Skeletal muscle satellite cell (primary cell): ENCODE measurements at regions not wholly inside any gene's neighbourhood (a gene's known extent, or its start where the extent isn't known, plus 50 kb on each side); places are given as distances from the start of the nearest gene placed in this dataset.
"Not testable (repeated sequence)": the region's sequence is repeated elsewhere in the genome, so short reads cannot be mapped to it uniquely, and the experiment has no call there.

Source experiments
- H3K27me3 ChIP-seq: 2 replicates; pipeline ENCODE4 v1.7.0; 2013; ENCODE audit warnings: low read length; ENCODE audit not compliant: control insufficient read depth, insufficient read depth
- H3K36me3 ChIP-seq: 2 replicates; pipeline ENCODE4 v1.7.0; 2013; ENCODE audit warnings: mild to moderate bottlenecking, control low read depth, low read length; ENCODE audit not compliant: insufficient read depth
- H3K4me1 ChIP-seq: 2 replicates; pipeline ENCODE4 v1.7.0; 2013; ENCODE audit warnings: low read length; ENCODE audit not compliant: control insufficient read depth, insufficient read depth
- H3K4me2 ChIP-seq: 2 replicates; pipeline ENCODE4 v1.7.0; 2013; ENCODE audit warnings: mild to moderate bottlenecking, low read length
- H3K4me3 ChIP-seq: 2 replicates; pipeline ENCODE4 v1.7.0; 2013; ENCODE audit warnings: low read length
- H3K9ac ChIP-seq: 2 replicates; pipeline ENCODE4 v1.7.0; 2013; ENCODE audit warnings: mild to moderate bottlenecking, low read depth, low read length, moderate library complexity
- H3K9me3 ChIP-seq: replicated peaks from 2 replicates; pipeline ENCODE4 v1.7.0; 2013; ENCODE audit warnings: mild to moderate bottlenecking, control low read depth, low read length

DNA sequence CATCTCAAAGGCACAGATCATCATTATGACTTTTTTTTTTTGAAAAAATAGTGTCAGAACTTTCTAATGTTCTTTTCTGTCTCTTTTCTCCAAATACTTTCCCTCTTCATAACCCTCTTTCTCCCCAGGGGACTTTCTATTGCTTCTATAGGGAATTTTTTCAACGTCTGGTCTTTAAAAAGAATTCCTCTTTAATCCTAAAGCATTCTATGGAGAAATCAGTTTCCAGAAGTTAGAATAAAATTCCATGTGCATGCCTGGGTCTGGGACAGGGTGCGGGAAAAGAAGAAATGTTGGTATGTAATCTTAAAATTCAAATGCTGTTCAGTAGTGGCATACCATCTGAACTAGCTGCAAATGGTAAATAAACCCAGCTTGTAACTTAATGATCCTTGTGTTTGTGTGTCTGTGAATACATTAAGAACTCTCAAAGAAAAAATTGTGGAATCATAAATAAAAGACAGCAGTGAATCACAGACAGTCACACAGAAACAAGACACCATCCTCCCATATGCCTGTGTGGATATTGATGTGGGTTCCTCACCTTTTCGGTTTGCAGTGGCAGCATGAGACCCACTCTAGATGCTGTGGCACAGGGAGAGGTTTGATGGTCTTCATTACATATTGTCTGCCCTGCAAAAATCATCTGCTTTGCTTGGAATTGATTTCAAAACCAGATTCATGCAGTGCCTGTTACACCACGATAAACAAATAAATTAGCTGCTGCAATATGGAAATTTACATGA, 374.7 kb upstream of the NRP1 start:
- H3K27me3 ChIP-seq: no peaks in the 10 kb centered on the region
- H3K9ac ChIP-seq: no peak overlapping the region
- no peaks in the 10 kb centered on the region for H3K9me3 ChIP-seq
- no peak overlapping the region for H3K4me2 ChIP-seq
- no peaks in the 10 kb centered on the region for H3K36me3 ChIP-seq
- peaks cover 4% of the 10 kb centered on the region for H3K4me1 ChIP-seq
- no peak overlapping the region for H3K4me3 ChIP-seq

GRCh38 chr10:33708561-33708960, 374.1 kb upstream of the NRP1 start:
- H3K4me3 ChIP-seq: no peak overlapping the region
- no peaks in the 10 kb centered on the region for H3K9me3 ChIP-seq
- H3K27me3 ChIP-seq: no peaks in the 10 kb centered on the region
- H3K4me1 ChIP-seq: peaks cover 10% of the 10 kb centered on the region
- H3K4me2 ChIP-seq: no peak overlapping the region
- no peak overlapping the region for H3K9ac ChIP-seq
- no peaks in the 10 kb centered on the region for H3K36me3 ChIP-seq

GRCh38 chr10:33706746-33707145, 372.3 kb upstream of the NRP1 start:
- no peaks in the 10 kb centered on the region for H3K27me3 ChIP-seq
- H3K9ac ChIP-seq: no peak overlapping the region
- no peak overlapping the region for H3K4me3 ChIP-seq
- H3K4me2 ChIP-seq: no peak overlapping the region
- H3K36me3 ChIP-seq: no peaks in the 10 kb centered on the region
- H3K4me1 ChIP-seq: peaks cover 12% of the 10 kb centered on the region
- H3K9me3 ChIP-seq: no peaks in the 10 kb centered on the region

DNA sequence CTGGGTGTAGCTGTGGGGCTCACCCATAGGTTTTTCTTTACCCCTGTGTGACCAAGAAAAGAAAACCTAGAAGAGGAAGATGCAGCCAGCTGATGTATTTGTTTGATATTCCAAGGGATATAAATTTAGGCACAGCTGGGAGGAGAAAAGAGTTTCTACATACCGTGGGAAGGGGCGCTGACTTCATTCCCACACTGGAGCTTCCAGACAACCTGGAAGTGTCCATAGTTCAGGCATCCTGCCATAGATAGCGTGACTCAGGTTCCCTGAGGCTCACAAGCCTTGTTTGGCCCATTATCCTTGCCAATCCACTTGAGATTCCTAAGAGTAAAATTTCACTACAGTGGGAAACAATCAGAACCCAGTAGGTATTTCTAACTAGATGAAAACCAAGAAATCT, 371.7 kb upstream of the NRP1 start:
- Histone ChIP-seq H3K4me2 (peak overlapping the region; percentile 9), H3K9ac (no peak overlapping the region), H3K4me3 (no peak overlapping the region), H3K4me1 (peaks cover 12% of the 10 kb centered on the region), H3K36me3 (no peaks in the 10 kb centered on the region), H3K9me3 (no peaks in the 10 kb centered on the region), H3K27me3 (no peaks in the 10 kb centered on the region)

GRCh38 chr10:33704214-33704830, 369.9 kb upstream of the NRP1 start:
- H3K9ac ChIP-seq: no peak overlapping the region
- peak overlapping the region; percentile 3 for H3K4me2 ChIP-seq
- H3K4me1 ChIP-seq: peaks cover 12% of the 10 kb centered on the region
- no peaks in the 10 kb centered on the region for H3K27me3 ChIP-seq
- H3K9me3 ChIP-seq: no peaks in the 10 kb centered on the region
- no peaks in the 10 kb centered on the region for H3K36me3 ChIP-seq
- no peak overlapping the region for H3K4me3 ChIP-seq

GRCh38 chr10:33703501-33704213, 369.2 kb upstream of the NRP1 start:
- Histone ChIP-seq H3K36me3 (no peaks in the 10 kb centered on the region), H3K27me3 (no peaks in the 10 kb centered on the region), H3K4me3 (no peak overlapping the region), H3K4me1 (peaks cover 12% of the 10 kb centered on the region), H3K9ac (no peak overlapping the region), H3K9me3 (no peaks in the 10 kb centered on the region), H3K4me2 (peak overlapping the region; percentile 3)

GRCh38 chr10:33698033-33698432, 363.6 kb upstream of the NRP1 start:
- H3K4me1 ChIP-seq: no peaks in the 10 kb centered on the region
- H3K4me2 ChIP-seq: no peak overlapping the region
- H3K4me3 ChIP-seq: no peak overlapping the region
- H3K27me3 ChIP-seq: no peaks in the 10 kb centered on the region
- H3K36me3 ChIP-seq: no peaks in the 10 kb centered on the region
- no peak overlapping the region for H3K9ac ChIP-seq
- no peaks in the 10 kb centered on the region for H3K9me3 ChIP-seq

DNA sequence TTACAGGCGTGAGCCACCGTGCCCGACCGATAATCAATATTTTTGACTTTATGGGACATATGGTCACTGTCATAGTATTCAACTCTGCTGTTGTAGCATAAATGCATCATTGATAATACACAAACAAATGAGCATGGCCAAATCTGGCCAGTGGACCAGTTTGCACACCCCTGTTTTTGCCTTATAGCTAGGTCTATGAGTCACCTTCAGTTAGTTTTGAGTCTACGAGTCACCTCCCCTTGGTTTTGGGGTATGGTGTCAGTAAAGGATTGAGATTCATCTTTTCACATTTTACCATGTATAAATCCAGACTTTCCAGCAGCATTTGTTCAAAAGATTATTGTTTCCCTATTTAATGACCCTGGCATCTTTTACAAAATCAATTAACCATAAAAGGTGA, 362.5 kb upstream of the NRP1 start:
- Histone ChIP-seq H3K9me3 (no peaks in the 10 kb centered on the region), H3K4me3 (no peak overlapping the region), H3K36me3 (no peaks in the 10 kb centered on the region), H3K27me3 (no peaks in the 10 kb centered on the region), H3K9ac (no peak overlapping the region), H3K4me2 (no peak overlapping the region), H3K4me1 (no peaks in the 10 kb centered on the region)

- H3K4me2 ChIP-seq: no peak overlapping the region
- no peaks in the 10 kb centered on the region for H3K4me1 ChIP-seq
- H3K27me3 ChIP-seq: no peaks in the 10 kb centered on the region
- H3K36me3 ChIP-seq: no peaks in the 10 kb centered on the region
- H3K9ac ChIP-seq: no peak overlapping the region
- H3K4me3 ChIP-seq: no peak overlapping the region
- no peaks in the 10 kb centered on the region for H3K9me3 ChIP-seq
These were observed 361.1 kb upstream of the NRP1 start for GRCh38 chr10:33695536-33695935.

DNA sequence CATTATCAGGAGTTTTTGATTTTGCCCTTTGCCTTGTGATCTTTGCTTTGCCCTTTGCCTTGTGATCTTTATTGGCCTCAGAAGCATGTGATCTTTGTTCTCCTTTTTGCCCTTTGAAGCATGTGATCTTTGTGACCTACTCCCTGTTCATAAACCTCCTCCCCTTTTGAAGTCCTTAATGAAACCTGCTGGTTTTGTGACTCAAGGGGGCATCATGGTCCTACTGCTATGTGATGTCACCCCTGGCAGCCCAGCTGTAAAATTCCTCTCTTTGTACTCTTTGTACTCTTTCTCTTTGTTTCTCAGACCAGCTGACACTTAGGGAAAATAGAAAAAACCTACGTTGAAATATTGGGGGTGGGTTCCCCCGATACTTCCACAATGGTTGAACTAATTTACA, 356.1 kb upstream of the NRP1 start:
- not testable (repeated sequence) for H3K4me2 ChIP-seq, H3K9ac ChIP-seq, H3K27me3 ChIP-seq, H3K9me3 ChIP-seq, H3K4me1 ChIP-seq, H3K36me3 ChIP-seq, H3K4me3 ChIP-seq

DNA sequence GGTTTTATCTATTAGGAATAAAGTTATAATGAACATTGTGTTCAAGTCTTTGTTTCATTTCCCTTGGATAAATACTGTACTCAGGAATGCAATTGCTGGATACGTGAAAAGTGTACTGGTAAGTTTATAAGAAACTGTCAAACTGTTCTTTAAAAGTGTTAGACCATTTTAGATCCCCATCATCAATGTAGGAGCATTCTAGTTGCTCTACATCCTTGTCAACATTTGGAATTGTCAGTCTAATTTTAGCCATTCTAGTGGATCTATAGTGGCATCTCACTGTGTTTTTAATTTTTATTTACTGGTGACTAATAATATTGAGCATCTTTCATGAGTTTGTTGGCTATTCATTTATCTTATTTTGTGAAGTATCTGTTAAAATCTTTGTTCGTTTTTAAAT, 354.0 kb upstream of the NRP1 start:
- H3K9ac ChIP-seq: no peak overlapping the region
- H3K36me3 ChIP-seq: no peaks in the 10 kb centered on the region
- no peak overlapping the region for H3K4me2 ChIP-seq
- H3K27me3 ChIP-seq: no peaks in the 10 kb centered on the region
- H3K4me3 ChIP-seq: no peak overlapping the region
- peaks cover 9% of the 10 kb centered on the region for H3K9me3 ChIP-seq
- H3K4me1 ChIP-seq: no peaks in the 10 kb centered on the region
